SK-N-SH treated with all-trans-retinoic acid at 6 μM for 48 hours (cell line): ENCODE measurements at regions not wholly inside any gene's neighbourhood (a gene's known extent, or its start where the extent isn't known, plus 50 kb on each side); places are given as distances from the start of the nearest gene placed in this dataset.
"Not testable (repeated sequence)": the region's sequence is repeated elsewhere in the genome, so short reads cannot be mapped to it uniquely, and the experiment has no call there.

Source experiments
- ATAC-seq: fragments of 200-7000 bp; cut with Tn5 transposase; 3 replicates; pipeline ENCODE4 v1.9.1; 2020; ENCODE audit warnings: mild to moderate bottlenecking, moderate library complexity
- ARNTL ChIP-seq: fragments of 450-650 bp; formaldehyde crosslinking; IDR thresholded peaks from 2 replicates; pipeline ENCODE4 v1.5.0; 2020; ENCODE audit warnings: low read depth, mild to moderate bottlenecking, moderate library complexity, borderline replicate concordance
- CSDC2 ChIP-seq: fragments of 250-450 bp; sonication (Bioruptor Pico); IDR thresholded peaks from 2 replicates; pipeline ENCODE4 v1.5.0; 2020; ENCODE audit warnings: mild to moderate bottlenecking, moderate library complexity
- ESRRG ChIP-seq: fragments of 250-450 bp; sonication (Bioruptor Pico); IDR thresholded peaks from 2 replicates; pipeline ENCODE4 v1.6.1; 2021; ENCODE audit warnings: mild to moderate bottlenecking
- ISL1 ChIP-seq: fragments of 250-450 bp; sonication (Bioruptor Pico); IDR thresholded peaks from 2 replicates; pipeline ENCODE4 v2.1.2; 2022; ENCODE audit warnings: mild to moderate bottlenecking, moderate library complexity
- OSR1 ChIP-seq: fragments of 250-450 bp; sonication (Bioruptor Pico); IDR thresholded peaks from 2 replicates; pipeline ENCODE4 v1.8.0; 2022; ENCODE audit warnings: moderate library complexity, mild to moderate bottlenecking, inconsistent platforms
- PPARA ChIP-seq: fragments of 250-450 bp; sonication (Bioruptor Pico); IDR thresholded peaks from 2 replicates; pipeline ENCODE4 v1.5.0; 2020; ENCODE audit warnings: mild to moderate bottlenecking, borderline replicate concordance
- RARB ChIP-seq: fragments of 250-450 bp; sonication (Bioruptor Pico); IDR thresholded peaks from 2 replicates; pipeline ENCODE4 v1.8.0; 2021; ENCODE audit warnings: mild to moderate bottlenecking, moderate library complexity
- SNAI2 ChIP-seq: fragments of 250-450 bp; sonication (Bioruptor Pico); IDR thresholded peaks from 2 replicates; pipeline ENCODE4 v1.5.0; 2020; ENCODE audit warnings: mild to moderate bottlenecking, moderate library complexity
- TCF4 ChIP-seq: fragments of 250-450 bp; sonication (Bioruptor Pico); IDR thresholded peaks from 2 replicates; pipeline ENCODE4 v1.8.0; 2021; ENCODE audit warnings: mild to moderate bottlenecking, moderate library complexity, borderline replicate concordance
- TOX ChIP-seq: fragments of 250-450 bp; sonication (Bioruptor Pico); IDR thresholded peaks from 2 replicates; pipeline ENCODE4 v1.8.0; 2021; ENCODE audit warnings: mild to moderate bottlenecking, moderate library complexity, borderline replicate concordance
- ZC3H10 ChIP-seq: fragments of 250-450 bp; sonication (Bioruptor Pico); IDR thresholded peaks from 2 replicates; pipeline ENCODE4 v1.5.1; 2021; ENCODE audit warnings: mild to moderate bottlenecking, moderate library complexity
- ZFP3 ChIP-seq: fragments of 250-450 bp; sonication (Bioruptor Pico); IDR thresholded peaks from 2 replicates; pipeline ENCODE4 v1.5.0; 2020; ENCODE audit warnings: mild to moderate bottlenecking, moderate library complexity
- ZNF565 ChIP-seq: fragments of 450-650 bp; formaldehyde crosslinking; conservative IDR thresholded peaks from 2 replicates; pipeline ENCODE4 v1.5.0; 2020; ENCODE audit warnings: low read depth, mild to moderate bottlenecking, moderate library complexity
- ZNF70 ChIP-seq: fragments of 450-650 bp; formaldehyde crosslinking; IDR thresholded peaks from 2 replicates; pipeline ENCODE4 v1.5.0; 2020; ENCODE audit warnings: mild to moderate bottlenecking, moderate library complexity
- TF ChIP-seq, protein P1 (sequence below): fragments of 250-450 bp; sonication (Bioruptor Pico); IDR thresholded peaks from 2 replicates; pipeline ENCODE4 v1.5.0; 2020; ENCODE audit warnings: mild to moderate bottlenecking, moderate library complexity
- TF ChIP-seq, protein P2 (sequence below): fragments of 250-450 bp; sonication (Bioruptor Pico); IDR thresholded peaks from 2 replicates; pipeline ENCODE4 v1.8.0; 2020; ENCODE audit warnings: mild to moderate bottlenecking, moderate library complexity, borderline replicate concordance
- TF ChIP-seq, protein P3 (sequence below): fragments of 250-450 bp; sonication (Bioruptor Pico); IDR thresholded peaks from 2 replicates; pipeline ENCODE4 v1.5.1; 2020; ENCODE audit warnings: low read depth, mild to moderate bottlenecking, moderate library complexity
- TF ChIP-seq, protein P4 (sequence below): fragments of 250-450 bp; sonication (Bioruptor Pico); IDR thresholded peaks from 2 replicates; pipeline ENCODE4 v1.8.0; 2021; ENCODE audit warnings: low read depth, mild to moderate bottlenecking, moderate library complexity, borderline replicate concordance

DNA sequence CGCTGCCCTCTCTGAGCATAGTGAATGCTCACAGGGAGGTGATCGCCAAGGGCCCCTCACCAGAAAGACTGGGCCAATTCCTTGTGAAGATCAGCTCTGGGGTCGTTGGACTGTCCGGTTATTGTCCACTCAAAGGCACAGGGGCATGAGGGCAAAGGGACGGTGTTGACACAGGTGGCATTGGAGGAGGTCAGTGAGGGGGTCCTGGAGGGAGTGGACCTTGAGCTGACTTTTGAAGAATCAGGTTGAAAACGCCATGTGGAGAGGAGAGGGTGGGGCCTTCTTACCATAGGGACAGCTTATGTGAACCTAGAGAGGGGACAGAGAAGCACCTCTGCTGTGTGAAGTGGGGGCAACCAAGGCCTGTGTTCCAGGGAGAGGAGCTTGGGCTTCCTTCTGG lies 131.5 kb downstream of the TFCP2L1 start:
- no peak for ATAC-seq
- TF ChIP-seq ZC3H10 = no peak
- TF ChIP-seq ISL1 = no peak
- TF ChIP-seq TOX (CRISPR knock-in tag) = no peak
- TF ChIP-seq, protein P1, sequence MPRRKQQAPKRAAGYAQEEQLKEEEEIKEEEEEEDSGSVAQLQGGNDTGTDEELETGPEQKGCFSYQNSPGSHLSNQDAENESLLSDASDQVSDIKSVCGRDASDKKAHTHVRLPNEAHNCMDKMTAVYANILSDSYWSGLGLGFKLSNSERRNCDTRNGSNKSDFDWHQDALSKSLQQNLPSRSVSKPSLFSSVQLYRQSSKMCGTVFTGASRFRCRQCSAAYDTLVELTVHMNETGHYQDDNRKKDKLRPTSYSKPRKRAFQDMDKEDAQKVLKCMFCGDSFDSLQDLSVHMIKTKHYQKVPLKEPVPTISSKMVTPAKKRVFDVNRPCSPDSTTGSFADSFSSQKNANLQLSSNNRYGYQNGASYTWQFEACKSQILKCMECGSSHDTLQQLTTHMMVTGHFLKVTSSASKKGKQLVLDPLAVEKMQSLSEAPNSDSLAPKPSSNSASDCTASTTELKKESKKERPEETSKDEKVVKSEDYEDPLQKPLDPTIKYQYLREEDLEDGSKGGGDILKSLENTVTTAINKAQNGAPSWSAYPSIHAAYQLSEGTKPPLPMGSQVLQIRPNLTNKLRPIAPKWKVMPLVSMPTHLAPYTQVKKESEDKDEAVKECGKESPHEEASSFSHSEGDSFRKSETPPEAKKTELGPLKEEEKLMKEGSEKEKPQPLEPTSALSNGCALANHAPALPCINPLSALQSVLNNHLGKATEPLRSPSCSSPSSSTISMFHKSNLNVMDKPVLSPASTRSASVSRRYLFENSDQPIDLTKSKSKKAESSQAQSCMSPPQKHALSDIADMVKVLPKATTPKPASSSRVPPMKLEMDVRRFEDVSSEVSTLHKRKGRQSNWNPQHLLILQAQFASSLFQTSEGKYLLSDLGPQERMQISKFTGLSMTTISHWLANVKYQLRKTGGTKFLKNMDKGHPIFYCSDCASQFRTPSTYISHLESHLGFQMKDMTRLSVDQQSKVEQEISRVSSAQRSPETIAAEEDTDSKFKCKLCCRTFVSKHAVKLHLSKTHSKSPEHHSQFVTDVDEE (CRISPR knock-in tag) = no peak
- no peak for TF ChIP-seq ZNF565
- TF ChIP-seq, protein P2, sequence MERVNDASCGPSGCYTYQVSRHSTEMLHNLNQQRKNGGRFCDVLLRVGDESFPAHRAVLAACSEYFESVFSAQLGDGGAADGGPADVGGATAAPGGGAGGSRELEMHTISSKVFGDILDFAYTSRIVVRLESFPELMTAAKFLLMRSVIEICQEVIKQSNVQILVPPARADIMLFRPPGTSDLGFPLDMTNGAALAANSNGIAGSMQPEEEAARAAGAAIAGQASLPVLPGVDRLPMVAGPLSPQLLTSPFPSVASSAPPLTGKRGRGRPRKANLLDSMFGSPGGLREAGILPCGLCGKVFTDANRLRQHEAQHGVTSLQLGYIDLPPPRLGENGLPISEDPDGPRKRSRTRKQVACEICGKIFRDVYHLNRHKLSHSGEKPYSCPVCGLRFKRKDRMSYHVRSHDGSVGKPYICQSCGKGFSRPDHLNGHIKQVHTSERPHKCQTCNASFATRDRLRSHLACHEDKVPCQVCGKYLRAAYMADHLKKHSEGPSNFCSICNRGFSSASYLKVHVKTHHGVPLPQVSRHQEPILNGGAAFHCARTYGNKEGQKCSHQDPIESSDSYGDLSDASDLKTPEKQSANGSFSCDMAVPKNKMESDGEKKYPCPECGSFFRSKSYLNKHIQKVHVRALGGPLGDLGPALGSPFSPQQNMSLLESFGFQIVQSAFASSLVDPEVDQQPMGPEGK (CRISPR knock-in tag) = no peak
- no peak for TF ChIP-seq ZNF70 (CRISPR knock-in tag)
- TF ChIP-seq ESRRG = no peak
- TF ChIP-seq ARNTL (CRISPR knock-in tag) = no peak
- TF ChIP-seq, protein P3, sequence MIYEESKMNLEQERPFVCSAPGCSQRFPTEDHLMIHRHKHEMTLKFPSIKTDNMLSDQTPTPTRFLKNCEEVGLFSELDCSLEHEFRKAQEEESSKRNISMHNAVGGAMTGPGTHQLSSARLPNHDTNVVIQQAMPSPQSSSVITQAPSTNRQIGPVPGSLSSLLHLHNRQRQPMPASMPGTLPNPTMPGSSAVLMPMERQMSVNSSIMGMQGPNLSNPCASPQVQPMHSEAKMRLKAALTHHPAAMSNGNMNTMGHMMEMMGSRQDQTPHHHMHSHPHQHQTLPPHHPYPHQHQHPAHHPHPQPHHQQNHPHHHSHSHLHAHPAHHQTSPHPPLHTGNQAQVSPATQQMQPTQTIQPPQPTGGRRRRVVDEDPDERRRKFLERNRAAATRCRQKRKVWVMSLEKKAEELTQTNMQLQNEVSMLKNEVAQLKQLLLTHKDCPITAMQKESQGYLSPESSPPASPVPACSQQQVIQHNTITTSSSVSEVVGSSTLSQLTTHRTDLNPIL (CRISPR knock-in tag) = no peak
- TF ChIP-seq CSDC2 (CRISPR knock-in tag) = no peak
- no peak for TF ChIP-seq PPARA (CRISPR knock-in tag)
- no peak for TF ChIP-seq SNAI2 (CRISPR knock-in tag)
- TF ChIP-seq TCF4 = no peak
- no peak for TF ChIP-seq RARB (CRISPR knock-in tag)

DNA sequence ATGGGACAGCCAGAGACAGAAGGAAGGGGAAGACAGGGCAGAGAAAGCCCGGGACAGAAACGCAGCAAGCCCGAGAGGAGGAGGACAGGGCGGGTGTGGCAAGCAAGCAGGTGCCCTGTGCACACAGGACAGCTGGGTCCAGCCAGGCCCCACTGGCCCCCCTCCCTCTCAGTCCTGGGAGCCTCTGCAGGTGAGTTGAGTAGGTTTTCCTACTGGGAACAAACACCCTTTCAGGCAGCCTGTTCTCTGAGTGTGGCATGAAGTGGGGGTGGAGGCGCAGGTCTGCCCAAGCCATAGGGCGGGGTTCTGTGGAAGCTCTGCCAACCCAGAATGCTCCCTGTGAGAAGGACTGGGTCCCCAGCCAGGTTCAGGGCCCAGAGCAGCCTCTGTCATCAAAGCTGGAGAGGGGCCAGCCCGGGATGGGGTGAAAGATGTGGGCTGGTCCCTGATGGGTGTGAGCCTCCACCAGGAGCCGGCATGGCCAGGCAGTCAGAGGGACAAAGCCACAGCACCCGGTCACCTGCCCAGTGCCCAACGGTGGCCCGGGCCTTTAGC lies 129.4 kb downstream of the TFCP2L1 start:
- no peak for ATAC-seq
- TF ChIP-seq, protein P3 (CRISPR knock-in tag) = no peak
- TF ChIP-seq, protein P1 (CRISPR knock-in tag) = no peak
- no peak for TF ChIP-seq CSDC2 (CRISPR knock-in tag)
- no peak for TF ChIP-seq ZC3H10
- no peak for TF ChIP-seq TCF4
- no peak for TF ChIP-seq OSR1 (CRISPR knock-in tag)
- no peak for TF ChIP-seq ISL1
- TF ChIP-seq SNAI2 (CRISPR knock-in tag) = no peak
- no peak for TF ChIP-seq ZFP3 (CRISPR knock-in tag)
- TF ChIP-seq, protein P4, sequence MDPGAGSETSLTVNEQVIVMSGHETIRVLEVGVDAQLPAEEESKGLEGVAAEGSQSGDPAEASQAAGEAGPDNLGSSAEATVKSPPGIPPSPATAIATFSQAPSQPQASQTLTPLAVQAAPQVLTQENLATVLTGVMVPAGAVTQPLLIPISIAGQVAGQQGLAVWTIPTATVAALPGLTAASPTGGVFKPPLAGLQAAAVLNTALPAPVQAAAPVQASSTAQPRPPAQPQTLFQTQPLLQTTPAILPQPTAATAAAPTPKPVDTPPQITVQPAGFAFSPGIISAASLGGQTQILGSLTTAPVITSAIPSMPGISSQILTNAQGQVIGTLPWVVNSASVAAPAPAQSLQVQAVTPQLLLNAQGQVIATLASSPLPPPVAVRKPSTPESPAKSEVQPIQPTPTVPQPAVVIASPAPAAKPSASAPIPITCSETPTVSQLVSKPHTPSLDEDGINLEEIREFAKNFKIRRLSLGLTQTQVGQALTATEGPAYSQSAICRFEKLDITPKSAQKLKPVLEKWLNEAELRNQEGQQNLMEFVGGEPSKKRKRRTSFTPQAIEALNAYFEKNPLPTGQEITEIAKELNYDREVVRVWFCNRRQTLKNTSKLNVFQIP (CRISPR knock-in tag) = no peak
- no peak for TF ChIP-seq ZNF70 (CRISPR knock-in tag)
- TF ChIP-seq, protein P2 (CRISPR knock-in tag) = no peak

DNA sequence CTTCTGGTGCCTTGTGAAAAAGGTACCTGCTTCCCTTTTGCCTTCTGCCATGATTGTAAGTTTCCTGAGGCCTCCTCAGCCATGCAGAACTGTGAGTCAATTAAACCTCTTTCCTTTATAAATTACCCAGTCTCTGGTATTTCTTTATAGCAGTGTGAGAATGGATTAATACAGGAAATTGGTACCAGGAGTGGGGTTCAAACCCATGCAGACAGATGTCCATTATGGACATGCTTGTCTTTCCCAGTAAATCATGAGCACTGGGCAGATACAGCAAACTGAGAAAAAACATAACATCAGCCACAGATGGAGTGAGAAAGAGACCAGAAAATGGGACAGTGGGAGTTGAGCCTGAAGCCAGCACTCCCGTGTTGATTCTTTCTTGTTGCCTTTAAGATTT lies 127.5 kb downstream of the TFCP2L1 start:
- ATAC-seq = not testable (repeated sequence)
